ENCODE measurements at regions not wholly inside any gene's neighbourhood (a gene's known extent, or its start where the extent isn't known, plus 50 kb on each side); places are given as distances from the start of the nearest gene placed in this dataset.

DNA sequence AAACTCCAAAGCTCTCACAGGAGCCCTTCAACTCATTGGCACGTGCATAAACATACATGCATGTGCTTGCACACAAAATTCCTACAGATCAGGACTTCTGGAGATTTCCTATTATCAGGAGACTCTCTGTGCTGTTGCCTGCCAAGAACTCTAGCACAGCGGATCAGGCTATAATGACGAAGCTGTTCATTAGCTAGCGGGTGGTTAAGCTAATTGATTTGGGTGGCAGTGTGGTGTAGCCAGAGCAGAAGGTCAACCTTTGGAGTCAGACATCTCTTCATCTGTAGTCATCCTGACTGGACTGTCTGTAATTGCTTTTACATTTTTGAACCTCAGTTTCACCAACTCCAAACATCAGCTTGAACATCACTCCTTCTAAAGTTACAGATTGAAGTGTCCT lies 69.0 kb downstream of the KIF2B start:
- DNase-seq (ENCODE audit: insufficient read length) (no peak), FAIRE-seq (no peak)
- TF ChIP-seq TAF1 (IDR thresholded peaks at IDR 0.05; ENCODE audit: borderline replicate concordance, low read depth, low read length) (no peak), POLR2AphosphoS5 (IDR thresholded peaks at IDR 0.05; ENCODE audit: low read depth, low read length) (no peak), POLR2A (IDR thresholded peaks at IDR 0.05; ENCODE audit: low read depth, low read length) (no peak)

DNA sequence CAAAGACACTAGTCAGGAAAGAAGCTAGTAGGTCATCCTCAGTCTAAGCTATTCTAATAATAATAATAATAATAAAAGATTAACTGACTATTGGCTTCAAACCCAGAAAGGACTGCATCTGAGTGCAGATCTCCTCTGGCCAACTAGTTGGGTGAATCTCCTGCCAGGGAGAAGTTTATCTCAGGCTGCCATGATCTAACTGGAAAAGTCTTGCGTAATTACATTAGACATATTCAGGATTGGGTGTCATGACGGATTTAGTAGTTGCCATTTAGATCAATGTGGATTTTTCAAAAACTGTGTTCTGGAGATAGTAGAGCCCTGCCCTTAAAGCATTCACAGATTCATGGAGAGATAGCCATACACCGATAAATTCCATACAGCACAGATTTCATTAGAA lies 69.5 kb downstream of the KIF2B start:
- TF ChIP-seq TAF1 (IDR thresholded peaks at IDR 0.05; ENCODE audit: borderline replicate concordance, low read depth, low read length) (no peak), POLR2A (IDR thresholded peaks at IDR 0.05; ENCODE audit: low read depth, low read length) (no peak), POLR2AphosphoS5 (IDR thresholded peaks at IDR 0.05; ENCODE audit: low read depth, low read length) (no peak)
- FAIRE-seq (no peak), DNase-seq (ENCODE audit: insufficient read length) (no peak)

DNA sequence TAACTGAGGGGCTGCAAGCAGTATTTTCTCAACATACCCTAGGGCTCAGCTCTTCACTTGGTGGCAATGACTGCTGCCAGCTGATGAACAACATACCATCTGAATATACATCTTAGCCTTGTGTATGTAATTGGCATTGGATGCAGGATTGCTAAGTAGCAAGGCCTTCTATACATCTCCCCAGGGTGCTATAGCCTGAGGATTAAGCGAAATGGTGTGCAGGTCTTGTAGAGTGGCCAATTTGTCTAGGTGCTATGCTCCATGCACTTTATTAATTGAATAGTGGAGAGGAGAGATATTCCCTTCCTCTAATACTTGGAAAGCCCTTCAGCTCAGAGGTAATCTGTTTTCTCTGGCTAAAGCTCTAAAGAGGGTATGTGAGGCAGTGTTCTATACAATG lies 71.9 kb downstream of the KIF2B start:
- DNase-seq (ENCODE audit: insufficient read length) (no peak), FAIRE-seq (no peak)
- TF ChIP-seq TAF1 (IDR thresholded peaks at IDR 0.05; ENCODE audit: borderline replicate concordance, low read depth, low read length) = no peak
- no peak for TF ChIP-seq POLR2AphosphoS5 (IDR thresholded peaks at IDR 0.05; ENCODE audit: low read depth, low read length)
- no peak for TF ChIP-seq POLR2A (IDR thresholded peaks at IDR 0.05; ENCODE audit: low read depth, low read length)

DNA sequence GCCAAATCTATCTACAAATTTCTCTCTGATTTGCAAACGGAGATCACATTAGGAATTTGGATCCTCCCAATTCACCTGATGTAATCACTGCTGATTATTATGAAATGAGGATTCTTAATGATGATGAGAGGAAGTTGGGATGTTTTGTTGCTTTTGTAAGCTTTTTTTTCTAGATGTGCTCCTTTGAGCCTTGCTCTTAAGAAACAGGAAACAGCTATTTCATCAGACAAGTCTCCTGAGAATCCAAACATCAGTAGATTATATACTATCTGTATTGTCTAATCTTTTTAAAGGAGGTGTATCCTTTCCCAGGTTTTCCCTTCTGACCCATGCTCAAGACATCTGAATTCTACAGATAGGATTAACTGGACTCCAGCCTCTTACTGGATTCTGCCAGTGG lies 73.3 kb downstream of the KIF2B start:
- DNase-seq (ENCODE audit: insufficient read length) (no peak), FAIRE-seq (no peak)
- TF ChIP-seq POLR2A (IDR thresholded peaks at IDR 0.05; ENCODE audit: low read depth, low read length) (no peak), TAF1 (IDR thresholded peaks at IDR 0.05; ENCODE audit: borderline replicate concordance, low read depth, low read length) (no peak), POLR2AphosphoS5 (IDR thresholded peaks at IDR 0.05; ENCODE audit: low read depth, low read length) (no peak)

DNA sequence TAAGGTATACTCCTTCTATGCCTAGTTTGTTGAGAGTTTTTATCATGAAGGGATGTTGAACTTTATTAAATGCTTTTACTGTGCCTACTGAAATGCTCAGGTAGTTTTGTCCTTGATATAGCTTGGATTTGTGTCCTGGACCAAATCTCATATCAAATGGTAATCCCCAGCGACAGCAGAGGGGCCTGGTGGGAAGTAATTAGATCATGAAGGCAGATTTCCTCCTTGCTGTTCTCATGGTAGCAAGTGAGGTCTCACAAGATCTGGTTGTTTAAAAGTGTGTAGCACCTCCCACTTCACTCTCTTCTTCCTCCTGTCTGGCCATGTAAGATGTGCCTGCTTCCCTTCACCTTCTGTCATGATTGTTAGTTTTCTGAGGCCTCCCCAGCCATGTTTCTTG lies 78.2 kb downstream of the KIF2B start:
- DNase-seq (ENCODE audit: insufficient read length) (no peak), FAIRE-seq (no peak)
- TF ChIP-seq TAF1 (IDR thresholded peaks at IDR 0.05; ENCODE audit: borderline replicate concordance, low read depth, low read length) = no peak
- no peak for TF ChIP-seq POLR2A (IDR thresholded peaks at IDR 0.05; ENCODE audit: low read depth, low read length)
- TF ChIP-seq POLR2AphosphoS5 (IDR thresholded peaks at IDR 0.05; ENCODE audit: low read depth, low read length) = no peak

DNA sequence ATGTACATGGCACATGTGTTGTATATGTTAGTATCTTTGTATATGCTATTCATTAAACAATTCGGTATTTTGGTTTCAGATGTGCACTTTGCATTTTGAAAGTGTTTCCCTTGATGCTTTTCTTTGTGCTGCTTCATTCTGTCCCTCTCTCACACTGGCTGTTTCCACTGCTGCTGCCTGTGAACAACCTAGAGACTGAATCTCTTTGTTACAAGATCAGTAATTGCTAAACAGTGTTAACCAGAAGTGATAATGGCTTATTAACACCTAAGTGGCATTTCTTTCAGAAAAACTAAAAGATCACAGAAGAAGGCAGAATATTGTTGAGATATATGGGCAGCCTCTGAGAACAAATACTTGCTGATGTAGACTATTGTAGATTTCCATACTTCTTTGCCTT lies 84.7 kb downstream of the KIF2B start:
- FAIRE-seq (no peak), DNase-seq (ENCODE audit: insufficient read length) (no peak)
- TF ChIP-seq POLR2A (IDR thresholded peaks at IDR 0.05; ENCODE audit: low read depth, low read length) (no peak), POLR2AphosphoS5 (IDR thresholded peaks at IDR 0.05; ENCODE audit: low read depth, low read length) (no peak), TAF1 (IDR thresholded peaks at IDR 0.05; ENCODE audit: borderline replicate concordance, low read depth, low read length) (no peak)

DNA sequence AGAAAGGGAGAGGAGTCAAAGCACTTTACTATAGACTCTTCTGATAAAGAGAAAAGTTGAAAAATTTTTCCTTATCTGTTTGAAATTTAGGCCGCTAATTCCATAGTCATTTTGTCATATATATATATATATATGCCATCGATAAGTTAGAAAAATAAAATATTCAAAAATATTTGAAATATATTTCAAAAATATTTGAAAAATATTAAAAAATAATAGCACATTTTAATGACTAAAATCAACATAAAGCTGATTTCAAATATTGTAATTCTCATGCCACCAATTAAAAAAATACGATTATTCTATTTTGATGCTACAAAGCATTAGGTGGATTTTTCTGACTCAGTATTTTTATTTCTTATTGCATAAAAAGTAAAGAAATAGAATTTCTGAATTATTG lies 87.1 kb downstream of the KIF2B start:
- TF ChIP-seq POLR2AphosphoS5 (IDR thresholded peaks at IDR 0.05; ENCODE audit: low read depth, low read length) = no peak
- TF ChIP-seq POLR2A (IDR thresholded peaks at IDR 0.05; ENCODE audit: low read depth, low read length) = no peak
- TF ChIP-seq TAF1 (IDR thresholded peaks at IDR 0.05; ENCODE audit: borderline replicate concordance, low read depth, low read length) = no peak
- no peak for DNase-seq (ENCODE audit: insufficient read length)
- no peak for FAIRE-seq

DNA sequence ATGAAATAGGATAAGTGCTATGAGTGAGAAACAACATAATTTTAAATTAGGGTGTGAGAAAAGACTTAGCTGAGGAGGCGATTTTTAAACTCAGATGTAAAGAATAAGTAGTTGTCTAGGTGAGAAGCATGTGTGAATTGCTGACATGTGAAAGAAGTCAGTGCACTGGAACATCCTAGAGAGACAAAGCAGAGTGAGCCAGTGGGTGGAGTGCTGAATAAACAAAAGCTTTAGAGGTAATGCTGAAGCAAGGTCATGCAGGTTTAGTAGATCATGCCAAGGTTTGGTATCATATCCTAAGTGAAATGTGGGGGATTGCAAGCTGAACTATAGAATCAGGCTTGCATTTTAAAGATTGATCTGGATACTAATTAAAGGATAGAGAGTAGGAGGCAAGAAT lies 89.4 kb downstream of the KIF2B start:
- no peak for DNase-seq (ENCODE audit: insufficient read length)
- TF ChIP-seq TAF1 (IDR thresholded peaks at IDR 0.05; ENCODE audit: borderline replicate concordance, low read depth, low read length) = no peak
- no peak for TF ChIP-seq POLR2AphosphoS5 (IDR thresholded peaks at IDR 0.05; ENCODE audit: low read depth, low read length)
- no peak for TF ChIP-seq POLR2A (IDR thresholded peaks at IDR 0.05; ENCODE audit: low read depth, low read length)
- no peak for FAIRE-seq

DNA sequence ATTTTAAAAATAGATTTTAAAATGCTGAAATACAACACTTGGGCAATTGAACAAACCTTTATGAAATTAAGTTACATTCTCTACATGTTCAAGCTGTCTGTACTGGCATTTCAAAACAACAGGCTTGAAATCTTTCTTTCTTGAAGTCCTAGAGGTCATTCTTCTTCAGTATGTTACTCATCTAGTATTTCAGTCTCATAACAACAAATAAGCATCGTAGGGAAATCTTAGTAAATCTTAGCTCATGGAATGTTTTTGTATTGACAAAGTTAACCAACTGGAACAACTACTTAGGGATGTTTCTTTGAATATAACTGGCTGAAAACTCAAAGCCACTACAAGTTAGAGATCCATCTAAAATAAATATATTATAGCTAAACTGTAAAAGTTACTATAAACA lies 96.6 kb downstream of the KIF2B start:
- FAIRE-seq (no peak), DNase-seq (ENCODE audit: insufficient read length) (no peak)
- TF ChIP-seq POLR2A (IDR thresholded peaks at IDR 0.05; ENCODE audit: low read depth, low read length) (no peak), POLR2AphosphoS5 (IDR thresholded peaks at IDR 0.05; ENCODE audit: low read depth, low read length) (no peak), TAF1 (IDR thresholded peaks at IDR 0.05; ENCODE audit: borderline replicate concordance, low read depth, low read length) (no peak)

DNA sequence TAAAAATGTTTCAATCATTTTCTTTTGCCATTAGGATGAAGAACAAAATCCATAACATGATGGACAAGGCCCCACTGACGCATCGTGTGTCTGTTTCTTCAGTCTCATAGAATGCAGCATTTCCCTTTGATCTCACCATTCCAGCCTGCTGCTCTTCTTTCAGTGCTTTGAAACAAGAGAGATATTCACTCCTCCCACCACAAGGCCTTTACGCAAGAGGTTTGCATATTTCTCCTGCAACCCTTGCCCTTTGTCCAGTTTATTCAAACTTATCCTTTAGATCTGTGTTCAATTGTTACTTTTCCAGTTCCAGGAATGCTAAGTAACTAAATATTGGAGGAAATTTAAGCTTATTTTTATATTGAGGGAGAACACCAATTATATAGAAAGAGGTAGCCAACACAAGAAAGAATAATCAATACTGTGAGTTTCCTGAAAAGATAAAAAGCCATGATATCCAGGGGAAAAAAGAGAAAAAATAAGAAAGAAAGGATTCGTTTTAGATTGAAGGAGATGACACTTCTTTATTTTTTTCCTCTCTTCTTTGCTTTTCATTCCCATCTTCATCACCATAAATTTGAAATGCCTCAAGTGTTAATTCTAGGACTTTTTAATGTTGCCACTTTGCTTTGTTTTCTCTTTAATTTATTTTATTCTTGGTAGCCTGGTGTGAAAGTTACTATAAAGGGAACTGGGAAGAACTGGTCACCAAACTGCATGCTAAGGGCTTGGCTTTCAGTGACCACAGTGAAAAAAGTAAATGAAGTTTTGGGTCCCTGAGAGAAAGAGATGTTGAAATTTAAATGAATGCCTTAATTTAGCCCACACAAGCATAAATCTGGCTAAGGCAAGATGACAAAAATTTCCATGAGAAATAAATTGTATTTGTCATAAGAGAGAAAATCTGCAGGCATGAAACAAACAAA lies 102.1 kb downstream of the KIF2B start:
- no peak for TF ChIP-seq POLR2A (IDR thresholded peaks at IDR 0.05; ENCODE audit: low read depth, low read length)
- no peak for TF ChIP-seq TAF1 (IDR thresholded peaks at IDR 0.05; ENCODE audit: borderline replicate concordance, low read depth, low read length)
- no peak for TF ChIP-seq POLR2AphosphoS5 (IDR thresholded peaks at IDR 0.05; ENCODE audit: low read depth, low read length)
- FAIRE-seq (no peak), DNase-seq (ENCODE audit: insufficient read length) (no peak)

DNA sequence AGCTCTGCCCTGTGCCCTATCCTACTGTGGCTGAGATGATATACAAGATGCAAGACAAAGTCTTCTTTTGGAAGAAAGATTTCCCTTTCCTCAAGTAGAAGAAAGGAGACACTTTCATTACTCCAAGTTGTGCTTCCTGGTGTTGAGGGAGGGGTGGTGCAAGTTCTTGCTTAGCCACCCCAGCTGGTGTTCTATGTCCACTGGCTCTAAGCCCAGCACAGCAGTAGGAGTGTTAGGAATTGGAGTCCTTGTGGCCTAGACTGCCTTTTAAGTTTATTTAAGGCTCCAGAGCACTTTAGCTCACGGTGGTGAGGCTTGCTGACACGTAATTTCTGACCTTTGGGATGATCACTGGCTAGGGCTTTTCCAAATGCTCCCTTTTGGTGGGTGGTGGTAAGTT lies 109.7 kb downstream of the KIF2B start:
- FAIRE-seq (no peak), DNase-seq (ENCODE audit: insufficient read length) (no peak)
- TF ChIP-seq TAF1 (IDR thresholded peaks at IDR 0.05; ENCODE audit: borderline replicate concordance, low read depth, low read length) = no peak
- TF ChIP-seq POLR2AphosphoS5 (IDR thresholded peaks at IDR 0.05; ENCODE audit: low read depth, low read length) = no peak
- TF ChIP-seq POLR2A (IDR thresholded peaks at IDR 0.05; ENCODE audit: low read depth, low read length) = no peak

DNA sequence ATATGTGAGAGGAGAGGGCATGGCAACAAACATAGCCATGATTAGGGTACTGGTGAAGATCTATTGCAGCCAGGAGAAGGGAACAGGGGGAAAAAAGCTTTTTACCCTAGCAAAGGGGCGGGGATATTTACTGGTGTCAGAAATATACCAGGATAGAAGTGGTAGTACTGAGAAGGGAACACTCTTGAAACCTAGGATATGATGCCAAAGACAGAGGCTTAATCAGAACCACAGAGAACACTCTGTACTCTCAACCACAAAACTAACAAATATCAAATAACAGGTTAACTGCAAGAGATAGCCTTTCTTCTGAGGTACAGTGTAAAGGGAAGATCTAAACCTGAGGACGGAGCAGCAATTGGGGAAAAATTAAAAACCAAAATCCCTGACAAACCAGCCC lies 112.2 kb downstream of the KIF2B start:
- TF ChIP-seq TAF1 (IDR thresholded peaks at IDR 0.05; ENCODE audit: borderline replicate concordance, low read depth, low read length) (no peak), POLR2A (IDR thresholded peaks at IDR 0.05; ENCODE audit: low read depth, low read length) (no peak), POLR2AphosphoS5 (IDR thresholded peaks at IDR 0.05; ENCODE audit: low read depth, low read length) (no peak)
- no peak for FAIRE-seq
- no peak for DNase-seq (ENCODE audit: insufficient read length)

All from GM12892 (cell line).